GM12874 (cell line): ENCODE measurements at regions not wholly inside any gene's neighbourhood (a gene's known extent, or its start where the extent isn't known, plus 50 kb on each side); places are given as distances from the start of the nearest gene placed in this dataset.

ENCODE experiments used
- CTCF ChIP-seq: IDR thresholded peaks from 2 replicates; pipeline ENCODE4 v1.5.1; 2011; ENCODE audit warnings: low read depth, mild to moderate bottlenecking, control low read depth, low read length, moderate library complexity; ENCODE audit not compliant: insufficient read depth

GRCh38 chr7:145347271-145347670 is 511.4 kb upstream of the TPK1 start:
- no peak for TF ChIP-seq CTCF

- no peak for TF ChIP-seq CTCF
Measured at GRCh38 chr7:145339319-145339718, 503.5 kb upstream of the TPK1 start.

- TF ChIP-seq CTCF: no peak
Measured at GRCh38 chr7:145331522-145331921, 495.7 kb upstream of the TPK1 start.

- TF ChIP-seq CTCF: no peak
Measured at GRCh38 chr7:145331076-145331475, 495.2 kb upstream of the TPK1 start.

DNA sequence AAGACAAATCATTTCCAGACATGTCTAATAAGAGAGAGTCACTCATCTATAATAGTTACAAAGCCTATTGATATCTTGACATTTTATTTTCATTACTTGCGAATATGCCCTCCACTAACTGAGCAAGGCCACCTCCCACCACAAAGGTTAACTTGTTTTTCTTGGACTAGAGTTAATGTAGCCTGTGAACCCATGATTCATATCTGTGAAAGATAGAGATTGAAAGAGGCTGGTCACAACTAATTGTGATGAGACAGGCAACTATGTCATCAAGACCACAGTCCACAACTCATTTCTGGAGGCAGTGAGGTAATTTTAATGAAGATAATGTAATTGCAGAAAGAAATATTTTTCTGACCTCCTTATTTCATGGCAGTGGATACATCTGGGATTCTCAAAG is 491.8 kb upstream of the TPK1 start:
- TF ChIP-seq CTCF: no peak

GRCh38 chr7:145324081-145324480 is 488.2 kb upstream of the TPK1 start:
- TF ChIP-seq CTCF: no peak

DNA sequence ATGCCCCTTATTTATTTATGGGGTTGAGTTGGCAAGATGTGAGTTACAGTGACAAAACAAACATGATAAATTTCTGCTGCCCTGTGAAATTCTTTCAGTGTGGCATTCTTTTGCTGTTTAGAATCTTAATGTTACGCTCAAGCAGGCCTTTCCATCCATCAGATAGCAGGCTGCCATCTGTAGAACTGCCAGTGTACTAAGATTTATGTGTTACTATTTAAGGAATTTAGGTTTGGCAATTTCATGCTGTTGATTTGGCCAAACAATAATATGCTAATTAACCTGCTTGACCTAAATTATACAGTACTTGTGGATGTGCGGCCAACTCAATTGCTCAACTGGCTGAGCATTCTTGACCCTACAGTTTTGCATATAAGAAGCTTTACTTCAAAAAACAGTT is 477.7 kb upstream of the TPK1 start:
- no peak for TF ChIP-seq CTCF

- no peak for TF ChIP-seq CTCF
Measured at GRCh38 chr7:145293754-145294153, 457.9 kb upstream of the TPK1 start.
